ENCODE measurements at regions not wholly inside any gene's neighbourhood (a gene's known extent, or its start where the extent isn't known, plus 50 kb on each side); places are given as distances from the start of the nearest gene placed in this dataset.

GRCh38 chr3:22225161-22225560 is 474.2 kb upstream of the ZNF385D start:
- no peak for TF ChIP-seq CTCF (IDR thresholded peaks at IDR 0.05)
- TF ChIP-seq POLR2AphosphoS5 (IDR thresholded peaks at IDR 0.05) = no peak

Data from gastroesophageal sphincter (tissue), 3 donors.